Neuronal stem cell (in vitro differentiated cells): ENCODE measurements at regions not wholly inside any gene's neighbourhood (a gene's known extent, or its start where the extent isn't known, plus 50 kb on each side); places are given as distances from the start of the nearest gene placed in this dataset.

ENCODE experiments used
- DNase-seq: peaks from one replicate; pipeline ENCODE4 v3.0.0-alpha.2; 2013; ENCODE audit warnings: low spot score
- H2AFZ ChIP-seq: one replicate; pipeline ENCODE4 v1.6.1; 2013; ENCODE audit warnings: mild to moderate bottlenecking, low read length, inconsistent platforms
- H2AK5ac ChIP-seq: 2 replicates; pipeline ENCODE4 v1.6.1; 2013; ENCODE audit warnings: low read depth, mild to moderate bottlenecking, inconsistent platforms, low read length, moderate library complexity, mixed read lengths
- H2BK120ac ChIP-seq: 2 replicates; pipeline ENCODE4 v1.6.1; 2013; ENCODE audit warnings: low read depth, mild to moderate bottlenecking, inconsistent platforms, low read length, moderate library complexity, mixed read lengths
- H2BK12ac ChIP-seq: one replicate; pipeline ENCODE4 v1.6.1; 2013; ENCODE audit warnings: low read length, inconsistent platforms
- H2BK15ac ChIP-seq: 2 replicates; pipeline ENCODE4 v1.6.1; 2013; ENCODE audit warnings: mild to moderate bottlenecking, low read length, inconsistent platforms, mixed read lengths
- H2BK5ac ChIP-seq: one replicate; pipeline ENCODE4 v1.6.1; 2013; ENCODE audit warnings: inconsistent platforms, mild to moderate bottlenecking, low read length, moderate library complexity
- H3K14ac ChIP-seq: one replicate; pipeline ENCODE4 v1.6.1; 2013; ENCODE audit warnings: low read length, inconsistent platforms
- H3K18ac ChIP-seq: 2 replicates; pipeline ENCODE4 v1.6.1; 2013; ENCODE audit warnings: low read length, inconsistent platforms
- H3K23ac ChIP-seq: 2 replicates; pipeline ENCODE4 v1.6.1; 2013; ENCODE audit warnings: low read depth, mild to moderate bottlenecking, mixed read lengths, low read length, inconsistent platforms; ENCODE audit not compliant: poor library complexity
- H3K27ac ChIP-seq: replicated peaks from 3 replicates; pipeline ENCODE4 v1.5.1; 2013; ENCODE audit warnings: low read length, inconsistent platforms
- H3K27me3 ChIP-seq, 3 experiments: 2 replicates each; pipeline ENCODE4 v1.6.1; 2013; ENCODE audit warnings: low read length in 3 of 3, mild to moderate bottlenecking in 2 of 3, inconsistent platforms in 1 of 3, low read depth in 1 of 3, mixed read lengths in 1 of 3, moderate library complexity in 1 of 3; ENCODE audit not compliant: control insufficient read depth in 3 of 3, insufficient read depth in 3 of 3
- H3K36me3 ChIP-seq, 2 donors: replicated peaks in 1 of 2; 2 replicates each; pipeline ENCODE4 v1.6.1; 2013; ENCODE audit warnings: low read length in 2 of 2; ENCODE audit not compliant: control insufficient read depth in 2 of 2, insufficient read depth in 2 of 2
- H3K4ac ChIP-seq: 2 replicates; pipeline ENCODE4 v1.6.1; 2013; ENCODE audit warnings: inconsistent platforms, mild to moderate bottlenecking, low read length, moderate library complexity
- H3K4me1 ChIP-seq, 2 donors: 1 replicate in 1 of 2; 2 replicates in 1 of 2; pipeline ENCODE4 v1.6.1; 2013; ENCODE audit warnings: low read length in 2 of 2, low read depth in 1 of 2; ENCODE audit not compliant: control insufficient read depth in 2 of 2, insufficient read depth in 1 of 2
- H3K4me2 ChIP-seq: one replicate; pipeline ENCODE4 v1.6.1; 2013; ENCODE audit warnings: mild to moderate bottlenecking, low read length, inconsistent platforms; ENCODE audit not compliant: insufficient read depth, poor library complexity, severe bottlenecking
- H3K4me3 ChIP-seq, 2 donors: 2 replicates each; pipeline ENCODE4 v1.5.1; 2013; ENCODE audit warnings: low read length in 2 of 2, mild to moderate bottlenecking in 2 of 2, inconsistent platforms in 1 of 2, moderate library complexity in 1 of 2
- H3K79me1 ChIP-seq: one replicate; pipeline ENCODE4 v1.6.1; 2013; ENCODE audit warnings: low read depth, mild to moderate bottlenecking, inconsistent platforms, low read length, moderate library complexity
- H3K9ac ChIP-seq: one replicate; pipeline ENCODE4 v1.6.1; 2013; ENCODE audit warnings: mild to moderate bottlenecking, low read depth, low read length, inconsistent platforms; ENCODE audit not compliant: poor library complexity
- H3K9me3 ChIP-seq, 2 donors: replicated peaks in 1 of 2; 2 replicates each; pipeline versions ENCODE3 to v1.6.1; 2013; ENCODE audit warnings: low read length in 2 of 2, mild to moderate bottlenecking in 2 of 2, inconsistent platforms in 1 of 2, low read depth in 1 of 2, mixed read lengths in 1 of 2, moderate library complexity in 1 of 2; ENCODE audit not compliant: control insufficient read depth in 2 of 2, insufficient read depth in 1 of 2
- H4K8ac ChIP-seq: one replicate; pipeline ENCODE4 v1.6.1; 2013; ENCODE audit warnings: low read depth, mild to moderate bottlenecking, inconsistent platforms, low read length, moderate library complexity
- H4K91ac ChIP-seq: one replicate; pipeline ENCODE4 v1.6.1; 2013; ENCODE audit warnings: low read length, low read depth, mild to moderate bottlenecking, inconsistent platforms; ENCODE audit not compliant: poor library complexity
- WGBS, 2 donors: extraction: QIAGEN DNeasy Blood & Tissue Kit; methylation state at CpG; one replicate each; pipeline ENCODE4 v1.1.7; 2013; ENCODE audit warnings: missing lambda C conversion rate in 2 of 2, mixed read lengths in 1 of 2; ENCODE audit not compliant: insufficient read length in 2 of 2, insufficient replicate concordance in 1 of 2; ENCODE audit errors: extremely low coverage in 2 of 2; 5-methylcytosine and 5-hydroxymethylcytosine counted together

GRCh38 chr9:73081979-73082657, 69.5 kb upstream of the ANXA1 start:
- Histone ChIP-seq H3K79me1 (no peaks in the 10 kb centered on the region), H2BK15ac (no peak overlapping the region), H4K91ac (no peak overlapping the region), H3K36me3 (no peaks in the 10 kb centered on the region), H3K4me2 (no peak overlapping the region), H3K27me3 (peaks cover 0 to 5% (median 0%) of the 10 kb centered on the region in 3 experiments), H2BK120ac (no peak overlapping the region), H3K9me3 (no peaks in the 10 kb centered on the region), H4K8ac (no peak overlapping the region), H3K4me1 (peaks cover 0 to 5% of the 10 kb centered on the region in 2 donors), H3K14ac (no peak overlapping the region), H2BK12ac (no peak overlapping the region), H3K27ac (no peak overlapping the region), H2AFZ (no peak overlapping the region), H2BK5ac (no peak overlapping the region), H3K23ac (no peak overlapping the region), H3K4me3 (no peak overlapping the region), H2AK5ac (no peak overlapping the region), H3K4ac (no peak overlapping the region), H3K18ac (no peak overlapping the region), H3K9ac (no peak overlapping the region)
- DNase-seq, result peak; percentile 15
- no CpG with 5 or more reads among the region's 2 CpGs for WGBS, 2 donors

GRCh38 chr9:73080110-73080694, 71.5 kb upstream of the ANXA1 start:
- H3K36me3 ChIP-seq, result no peaks in the 10 kb centered on the region
- no peak overlapping the region for H3K9ac ChIP-seq
- H2BK15ac ChIP-seq, result no peak overlapping the region
- no peak overlapping the region for H4K91ac ChIP-seq
- peaks cover 0 to 5% (median 0%) of the 10 kb centered on the region in 3 experiments for H3K27me3 ChIP-seq
- no peak overlapping the region for H2AK5ac ChIP-seq
- no peak overlapping the region for H3K23ac ChIP-seq
- H3K14ac ChIP-seq, result no peak overlapping the region
- no peak overlapping the region for H4K8ac ChIP-seq
- no peak overlapping the region for H2BK12ac ChIP-seq
- no peak overlapping the region for H3K18ac ChIP-seq
- H2BK5ac ChIP-seq, result no peak overlapping the region
- no peak overlapping the region for H3K4me2 ChIP-seq
- H3K4me1 ChIP-seq, result peaks cover 0 to 5% of the 10 kb centered on the region in 2 donors
- no peak for DNase-seq
- no CpG with 5 or more reads among the region's 3 CpGs for WGBS, 2 donors
- H3K79me1 ChIP-seq, result no peaks in the 10 kb centered on the region
- peak overlapping the region; percentile 40 for H2AFZ ChIP-seq
- no peaks in the 10 kb centered on the region for H3K9me3 ChIP-seq
- H3K4ac ChIP-seq, result no peak overlapping the region
- H2BK120ac ChIP-seq, result no peak overlapping the region
- no peak overlapping the region for H3K27ac ChIP-seq
- no peak overlapping the region for H3K4me3 ChIP-seq

GRCh38 chr9:73079326-73079725, 72.3 kb upstream of the ANXA1 start:
- no peak overlapping the region for H2BK120ac ChIP-seq
- H3K18ac ChIP-seq, result no peak overlapping the region
- H3K4ac ChIP-seq, result no peak overlapping the region
- no peak overlapping the region for H2BK5ac ChIP-seq
- no peak overlapping the region for H2BK15ac ChIP-seq
- no peaks in the 10 kb centered on the region for H3K36me3 ChIP-seq
- H3K4me1 ChIP-seq, result peaks cover 0 to 5% of the 10 kb centered on the region in 2 donors
- H3K23ac ChIP-seq, result no peak overlapping the region
- H3K79me1 ChIP-seq, result no peaks in the 10 kb centered on the region
- H3K27me3 ChIP-seq, result peaks cover 0 to 5% (median 0%) of the 10 kb centered on the region in 3 experiments
- H3K14ac ChIP-seq, result no peak overlapping the region
- H3K27ac ChIP-seq, result no peak overlapping the region
- H2AFZ ChIP-seq, result no peak overlapping the region
- no peaks in the 10 kb centered on the region for H3K9me3 ChIP-seq
- no peak overlapping the region for H4K8ac ChIP-seq
- no peak overlapping the region for H4K91ac ChIP-seq
- DNase-seq, result no peak
- no CpG with 5 or more reads among the region's 1 CpG for WGBS, 2 donors
- no peak overlapping the region for H3K4me2 ChIP-seq
- no peak overlapping the region for H2AK5ac ChIP-seq
- no peak overlapping the region for H3K4me3 ChIP-seq
- no peak overlapping the region for H2BK12ac ChIP-seq
- H3K9ac ChIP-seq, result no peak overlapping the region

- H2BK5ac ChIP-seq, result no peak overlapping the region
- no peaks in the 10 kb centered on the region for H3K27me3 ChIP-seq
- no peak overlapping the region for H3K9ac ChIP-seq
- H3K79me1 ChIP-seq, result no peaks in the 10 kb centered on the region
- no peak overlapping the region for H2BK120ac ChIP-seq
- H3K4me2 ChIP-seq, result no peak overlapping the region
- no peak overlapping the region for H3K14ac ChIP-seq
- no peak overlapping the region for H3K27ac ChIP-seq
- no peak overlapping the region for H3K4me3 ChIP-seq
- no peak overlapping the region for H3K18ac ChIP-seq
- no peak overlapping the region for H2BK12ac ChIP-seq
- no peaks in the 10 kb centered on the region for H3K36me3 ChIP-seq
- no peak overlapping the region for H4K8ac ChIP-seq
- H3K23ac ChIP-seq, result no peak overlapping the region
- no peak overlapping the region for H2AK5ac ChIP-seq
- H2AFZ ChIP-seq, result no peak overlapping the region
- no peak for DNase-seq
- H3K4ac ChIP-seq, result no peak overlapping the region
- no peak overlapping the region for H2BK15ac ChIP-seq
- H3K9me3 ChIP-seq, result no peaks in the 10 kb centered on the region
- H4K91ac ChIP-seq, result no peak overlapping the region
- H3K4me1 ChIP-seq, result peaks cover 0 to 5% of the 10 kb centered on the region in 2 donors
Measured at GRCh38 chr9:73077625-73078030, 74.0 kb upstream of the ANXA1 start.
